ENCODE measurements at regions not wholly inside any gene's neighbourhood (a gene's known extent, or its start where the extent isn't known, plus 50 kb on each side); places are given as distances from the start of the nearest gene placed in this dataset.
"Not testable (repeated sequence)": the region's sequence is repeated elsewhere in the genome, so short reads cannot be mapped to it uniquely, and the experiment has no call there.

GRCh38 chr6:101125380-101125971 is 244.3 kb upstream of the ASCC3 start:
- H3K4me1 ChIP-seq (ENCODE audit: insufficient read depth, low read length), result no peaks in the 10 kb centered on the region
- no peak overlapping the region for H3K4me3 Mint-ChIP-seq
- no peak overlapping the region for H3K4me3 ChIP-seq (ENCODE audit: low read length in 2 of 2)
- H3K27me3 ChIP-seq (ENCODE audit: insufficient read depth, low read length), result no peaks in the 10 kb centered on the region
- CTCF ChIA-PET (ENCODE audit: partially characterized antibody), result no interaction called here
- POLR2A ChIA-PET (ENCODE audit: partially characterized antibody), result no interaction called here
- H3K36me3 Mint-ChIP-seq, result no peaks in the 10 kb centered on the region
- H3K4me1 Mint-ChIP-seq, result no peaks in the 10 kb centered on the region
- H3K9me3 ChIP-seq (ENCODE audit: control insufficient read depth in 1 of 2, low read length in 2 of 2), result no peaks in the 10 kb centered on the region
- no peaks in the 10 kb centered on the region for H3K36me3 ChIP-seq (ENCODE audit: insufficient read depth, low read length)
- intact Hi-C loops (cut with micrococcal nuclease), result no loop called here
- peaks cover 0 to 2% (median 0%) of the 10 kb centered on the region in 8 donors for H3K9me3 Mint-ChIP-seq
- no peak overlapping the region for H3K27ac ChIP-seq (ENCODE audit: low read depth, low read length)
- no peak overlapping the region for H3K27ac Mint-ChIP-seq
- no peak for DNase-seq
- H3K27me3 Mint-ChIP-seq, result peaks cover 0 to 2% of the 10 kb centered on the region in 2 donors

- Mint-ChIP-seq H3K27me3 (peaks cover 0 to 4% of the 10 kb centered on the region in 2 donors), H3K36me3 (no peaks in the 10 kb centered on the region), H3K4me3 (no peak overlapping the region), H3K4me1 (no peaks in the 10 kb centered on the region), H3K27ac (no peak overlapping the region), H3K9me3 (peaks cover 0 to 2% (median 0%) of the 10 kb centered on the region in 8 donors)
- Histone ChIP-seq H3K4me1 (ENCODE audit: insufficient read depth, low read length) (no peaks in the 10 kb centered on the region), H3K27me3 (ENCODE audit: insufficient read depth, low read length) (no peaks in the 10 kb centered on the region), H3K27ac (ENCODE audit: low read depth, low read length) (no peak overlapping the region), H3K9me3 (ENCODE audit: control insufficient read depth in 1 of 2, low read length in 2 of 2) (no peaks in the 10 kb centered on the region), H3K36me3 (ENCODE audit: insufficient read depth, low read length) (no peaks in the 10 kb centered on the region), H3K4me3 (ENCODE audit: low read length in 2 of 2) (no peak overlapping the region)
- intact Hi-C loops (cut with micrococcal nuclease), result no loop called here
- ChIA-PET CTCF (ENCODE audit: partially characterized antibody) (no interaction called here), POLR2A (ENCODE audit: partially characterized antibody) (no interaction called here)
- DNase-seq, result no peak
Measured at GRCh38 chr6:101126501-101126900, 245.4 kb upstream of the ASCC3 start.

- intact Hi-C loops (cut with micrococcal nuclease), result no loop called here
- Histone ChIP-seq H3K4me1 (ENCODE audit: insufficient read depth, low read length) (no peaks in the 10 kb centered on the region), H3K36me3 (ENCODE audit: insufficient read depth, low read length) (no peaks in the 10 kb centered on the region), H3K27me3 (ENCODE audit: insufficient read depth, low read length) (no peaks in the 10 kb centered on the region), H3K9me3 (ENCODE audit: control insufficient read depth in 1 of 2, low read length in 2 of 2) (no peaks in the 10 kb centered on the region), H3K27ac (ENCODE audit: low read depth, low read length) (no peak overlapping the region), H3K4me3 (ENCODE audit: low read length in 2 of 2) (no peak overlapping the region)
- H3K36me3 Mint-ChIP-seq, result no peaks in the 10 kb centered on the region
- POLR2A ChIA-PET (ENCODE audit: partially characterized antibody), result no interaction called here
- DNase-seq, result no peak
- peaks cover 0 to 2% (median 0%) of the 10 kb centered on the region in 8 donors for H3K9me3 Mint-ChIP-seq
- H3K27me3 Mint-ChIP-seq, result peaks cover 0 to 2% of the 10 kb centered on the region in 2 donors
- no peak overlapping the region for H3K27ac Mint-ChIP-seq
- no peaks in the 10 kb centered on the region for H3K4me1 Mint-ChIP-seq
- H3K4me3 Mint-ChIP-seq, result no peak overlapping the region
- CTCF ChIA-PET (ENCODE audit: partially characterized antibody), result no interaction called here
Measured at GRCh38 chr6:101129851-101130250, 248.7 kb upstream of the ASCC3 start.

GRCh38 chr6:101146389-101146788 is 247.1 kb upstream of the GRIK2 start:
- no peaks in the 10 kb centered on the region for H3K4me1 Mint-ChIP-seq
- H3K9me3 ChIP-seq (ENCODE audit: control insufficient read depth in 1 of 2, low read length in 2 of 2), result no peaks in the 10 kb centered on the region
- H3K27ac Mint-ChIP-seq, result no peak overlapping the region
- H3K27ac ChIP-seq (ENCODE audit: low read depth, low read length), result no peak overlapping the region
- no peaks in the 10 kb centered on the region for H3K4me1 ChIP-seq (ENCODE audit: insufficient read depth, low read length)
- no peaks in the 10 kb centered on the region for H3K36me3 ChIP-seq (ENCODE audit: insufficient read depth, low read length)
- DNase-seq, result no peak
- H3K4me3 ChIP-seq (ENCODE audit: low read length in 2 of 2), result no peak overlapping the region
- peaks cover 0 to 2% (median 0%) of the 10 kb centered on the region in 8 donors for H3K9me3 Mint-ChIP-seq
- ChIA-PET CTCF (ENCODE audit: partially characterized antibody) (no interaction called here), POLR2A (ENCODE audit: partially characterized antibody) (no interaction called here)
- no peaks in the 10 kb centered on the region for H3K27me3 ChIP-seq (ENCODE audit: insufficient read depth, low read length)
- H3K4me3 Mint-ChIP-seq, result no peak overlapping the region
- H3K27me3 Mint-ChIP-seq, result no peaks in the 10 kb centered on the region
- H3K36me3 Mint-ChIP-seq, result no peaks in the 10 kb centered on the region
- intact Hi-C loops (cut with micrococcal nuclease), result no loop called here

- Mint-ChIP-seq H3K9me3 (peaks cover 0 to 4% (median 0%) of the 10 kb centered on the region in 8 donors), H3K36me3 (no peaks in the 10 kb centered on the region), H3K27ac (no peak overlapping the region), H3K4me3 (no peak overlapping the region), H3K27me3 (no peaks in the 10 kb centered on the region), H3K4me1 (no peaks in the 10 kb centered on the region)
- H3K9me3 ChIP-seq (ENCODE audit: control insufficient read depth in 1 of 2, low read length in 2 of 2), result no peaks in the 10 kb centered on the region
- ChIA-PET POLR2A (ENCODE audit: partially characterized antibody) (no interaction called here), CTCF (ENCODE audit: partially characterized antibody) (no interaction called here)
- no peak overlapping the region for H3K4me3 ChIP-seq (ENCODE audit: low read length in 2 of 2)
- H3K27ac ChIP-seq (ENCODE audit: low read depth, low read length), result no peak overlapping the region
- H3K27me3 ChIP-seq (ENCODE audit: insufficient read depth, low read length), result no peaks in the 10 kb centered on the region
- intact Hi-C loops (cut with micrococcal nuclease), result no loop called here
- H3K36me3 ChIP-seq (ENCODE audit: insufficient read depth, low read length), result no peaks in the 10 kb centered on the region
- DNase-seq, result no peak
- no peaks in the 10 kb centered on the region for H3K4me1 ChIP-seq (ENCODE audit: insufficient read depth, low read length)
Measured at GRCh38 chr6:101150226-101150625, 243.3 kb upstream of the GRIK2 start.

- H3K36me3 Mint-ChIP-seq; H3K4me3 ChIP-seq (ENCODE audit: low read length in 2 of 2); CTCF ChIA-PET (ENCODE audit: partially characterized antibody); H3K27me3 Mint-ChIP-seq; DNase-seq; H3K4me1 Mint-ChIP-seq; H3K9me3 ChIP-seq (ENCODE audit: control insufficient read depth in 1 of 2, low read length in 2 of 2); POLR2A ChIA-PET (ENCODE audit: partially characterized antibody); H3K4me3 Mint-ChIP-seq; intact Hi-C loops (cut with micrococcal nuclease); H3K9me3 Mint-ChIP-seq; H3K4me1 ChIP-seq (ENCODE audit: insufficient read depth, low read length); H3K36me3 ChIP-seq (ENCODE audit: insufficient read depth, low read length); H3K27ac Mint-ChIP-seq; H3K27ac ChIP-seq (ENCODE audit: low read depth, low read length); H3K27me3 ChIP-seq (ENCODE audit: insufficient read depth, low read length): not testable (repeated sequence)
Measured at GRCh38 chr6:101157638-101158037, 235.9 kb upstream of the GRIK2 start.

GRCh38 chr6:101163611-101164010 is 229.9 kb upstream of the GRIK2 start:
- no peak overlapping the region for H3K27ac Mint-ChIP-seq
- no peaks in the 10 kb centered on the region for H3K27me3 Mint-ChIP-seq
- H3K36me3 Mint-ChIP-seq, result no peaks in the 10 kb centered on the region
- Histone ChIP-seq H3K36me3 (ENCODE audit: insufficient read depth, low read length) (no peaks in the 10 kb centered on the region), H3K27me3 (ENCODE audit: insufficient read depth, low read length) (no peaks in the 10 kb centered on the region), H3K4me3 (ENCODE audit: low read length in 2 of 2) (no peak overlapping the region), H3K27ac (ENCODE audit: low read depth, low read length) (no peak overlapping the region), H3K4me1 (ENCODE audit: insufficient read depth, low read length) (no peaks in the 10 kb centered on the region), H3K9me3 (ENCODE audit: control insufficient read depth in 1 of 2, low read length in 2 of 2) (no peaks in the 10 kb centered on the region)
- H3K4me1 Mint-ChIP-seq, result no peaks in the 10 kb centered on the region
- ChIA-PET CTCF (ENCODE audit: partially characterized antibody) (no interaction called here), POLR2A (ENCODE audit: partially characterized antibody) (no interaction called here)
- intact Hi-C loops (cut with micrococcal nuclease), result no loop called here
- H3K4me3 Mint-ChIP-seq, result no peak overlapping the region
- no peak for DNase-seq
- H3K9me3 Mint-ChIP-seq, result peaks cover 0 to 6% (median 2%) of the 10 kb centered on the region in 8 donors

- ChIA-PET CTCF (ENCODE audit: partially characterized antibody) (no interaction called here), POLR2A (ENCODE audit: partially characterized antibody) (no interaction called here)
- Mint-ChIP-seq H3K9me3 (peaks cover 11 to 23% (median 16%) of the 10 kb centered on the region in 8 donors), H3K36me3 (no peaks in the 10 kb centered on the region), H3K4me3 (no peak overlapping the region), H3K27ac (no peak overlapping the region), H3K4me1 (no peaks in the 10 kb centered on the region), H3K27me3 (no peaks in the 10 kb centered on the region)
- no peak overlapping the region for H3K27ac ChIP-seq (ENCODE audit: low read depth, low read length)
- DNase-seq, result no peak
- H3K36me3 ChIP-seq (ENCODE audit: insufficient read depth, low read length), result no peaks in the 10 kb centered on the region
- no peak overlapping the region for H3K4me3 ChIP-seq (ENCODE audit: low read length in 2 of 2)
- no peaks in the 10 kb centered on the region for H3K9me3 ChIP-seq (ENCODE audit: control insufficient read depth in 1 of 2, low read length in 2 of 2)
- H3K4me1 ChIP-seq (ENCODE audit: insufficient read depth, low read length), result no peaks in the 10 kb centered on the region
- H3K27me3 ChIP-seq (ENCODE audit: insufficient read depth, low read length), result no peaks in the 10 kb centered on the region
- intact Hi-C loops (cut with micrococcal nuclease), result no loop called here
Measured at GRCh38 chr6:101167638-101168037, 225.9 kb upstream of the GRIK2 start.

All from CD4-positive, alpha-beta memory T cell (primary cell).